Cardiac fibroblast (primary cell): ENCODE measurements at regions not wholly inside any gene's neighbourhood (a gene's known extent, or its start where the extent isn't known, plus 50 kb on each side); places are given as distances from the start of the nearest gene placed in this dataset.
A peak's percentile ranks its signal among the peaks of the same experiment; 100 is the strongest.

Experiments used
- DNase-seq, 2 donors: peaks; one replicate each; pipeline versions ENCODE4 v3.0.0 to v3.0.0-alpha.2; 2010; ENCODE audit warnings: low read depth in 2 of 2
- H3K4me3 ChIP-seq, 2 donors: replicated peaks in 1 of 2; 1 replicate in 1 of 2; 2 replicates in 1 of 2; pipeline ENCODE4 v1.5.1; 2011; ENCODE audit warnings: low read depth in 2 of 2, low read length in 2 of 2, mild to moderate bottlenecking in 2 of 2, moderate library complexity in 1 of 2
- TF ChIP-seq, protein P1 (sequence below): IDR thresholded peaks from one replicate; pipeline ENCODE4 v1.5.1; 2011; ENCODE audit warnings: low read depth, mild to moderate bottlenecking, low read length, inconsistent platforms

DNA sequence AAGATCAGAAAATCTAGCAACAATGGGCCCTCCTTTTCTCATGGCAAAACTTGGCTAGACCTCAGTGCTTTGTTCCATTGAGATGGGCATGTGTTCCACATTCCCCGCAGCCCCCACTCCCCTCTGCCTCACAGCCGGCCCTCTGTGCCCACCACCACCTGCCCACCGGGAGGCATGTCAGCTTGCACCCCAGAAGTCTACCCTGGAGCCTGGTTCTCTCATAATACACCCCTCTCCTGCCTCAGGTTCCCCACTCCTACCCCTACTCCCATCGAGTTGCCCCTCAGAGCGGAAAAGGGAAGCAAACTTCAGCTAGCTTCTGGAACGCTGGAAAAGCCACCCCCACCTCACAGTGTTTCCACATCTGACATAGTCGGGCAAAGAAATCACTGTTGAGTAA is 219.0 kb downstream of the ANAPC1 start:
- TF ChIP-seq, protein P1, sequence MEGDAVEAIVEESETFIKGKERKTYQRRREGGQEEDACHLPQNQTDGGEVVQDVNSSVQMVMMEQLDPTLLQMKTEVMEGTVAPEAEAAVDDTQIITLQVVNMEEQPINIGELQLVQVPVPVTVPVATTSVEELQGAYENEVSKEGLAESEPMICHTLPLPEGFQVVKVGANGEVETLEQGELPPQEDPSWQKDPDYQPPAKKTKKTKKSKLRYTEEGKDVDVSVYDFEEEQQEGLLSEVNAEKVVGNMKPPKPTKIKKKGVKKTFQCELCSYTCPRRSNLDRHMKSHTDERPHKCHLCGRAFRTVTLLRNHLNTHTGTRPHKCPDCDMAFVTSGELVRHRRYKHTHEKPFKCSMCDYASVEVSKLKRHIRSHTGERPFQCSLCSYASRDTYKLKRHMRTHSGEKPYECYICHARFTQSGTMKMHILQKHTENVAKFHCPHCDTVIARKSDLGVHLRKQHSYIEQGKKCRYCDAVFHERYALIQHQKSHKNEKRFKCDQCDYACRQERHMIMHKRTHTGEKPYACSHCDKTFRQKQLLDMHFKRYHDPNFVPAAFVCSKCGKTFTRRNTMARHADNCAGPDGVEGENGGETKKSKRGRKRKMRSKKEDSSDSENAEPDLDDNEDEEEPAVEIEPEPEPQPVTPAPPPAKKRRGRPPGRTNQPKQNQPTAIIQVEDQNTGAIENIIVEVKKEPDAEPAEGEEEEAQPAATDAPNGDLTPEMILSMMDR: no peak
- no peak overlapping the region for H3K4me3 ChIP-seq
- no peak for DNase-seq

DNA sequence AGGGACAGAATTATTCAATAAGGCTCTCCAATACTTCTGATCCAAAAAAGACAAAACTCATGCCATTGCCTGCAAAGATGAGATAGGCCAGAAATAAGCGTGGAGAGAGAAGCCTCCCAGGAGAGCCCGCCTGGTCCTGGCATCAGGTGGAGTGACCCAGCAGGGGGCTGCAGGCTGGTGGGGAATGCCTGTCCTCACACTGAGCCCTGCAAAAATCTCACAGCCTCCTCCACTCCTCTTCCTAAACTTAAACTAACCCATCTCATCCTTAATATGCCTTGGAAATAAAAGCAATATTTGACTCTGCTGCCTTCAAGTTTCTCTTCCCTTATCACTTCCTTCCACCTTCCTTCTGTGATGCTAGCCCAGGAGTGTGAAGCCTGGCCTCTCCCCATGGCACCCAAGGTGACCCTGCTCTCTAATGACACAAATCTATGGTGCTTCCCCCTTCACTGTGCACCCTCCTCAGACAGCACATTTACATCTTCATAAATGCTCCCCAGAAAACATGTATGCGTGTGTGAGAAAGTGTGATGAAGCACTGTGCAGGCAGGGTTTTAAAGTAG is 218.4 kb downstream of the ANAPC1 start:
- DNase-seq: no peak
- H3K4me3 ChIP-seq: no peak overlapping the region
- TF ChIP-seq, protein P1: no peak

DNA sequence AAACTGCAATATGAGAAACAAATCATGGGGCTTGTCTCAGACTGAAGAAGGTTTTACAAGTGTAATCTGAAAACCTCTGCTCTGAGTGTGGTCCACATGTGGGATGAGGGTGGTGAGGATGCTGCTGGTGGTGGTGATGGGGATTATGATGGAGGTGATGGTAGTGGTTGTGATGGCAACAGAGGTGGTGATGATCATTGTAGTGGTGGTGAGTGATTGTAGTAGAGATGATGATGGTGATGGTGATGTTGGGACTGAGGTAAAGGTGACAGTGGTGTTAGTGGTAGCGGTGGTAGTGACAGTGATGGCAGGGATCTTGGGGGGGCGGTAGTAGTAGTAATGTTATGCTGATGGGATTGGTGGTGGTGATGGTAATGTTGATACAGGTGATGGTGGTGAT is 217.8 kb downstream of the ANAPC1 start:
- no peak overlapping the region for H3K4me3 ChIP-seq

DNA sequence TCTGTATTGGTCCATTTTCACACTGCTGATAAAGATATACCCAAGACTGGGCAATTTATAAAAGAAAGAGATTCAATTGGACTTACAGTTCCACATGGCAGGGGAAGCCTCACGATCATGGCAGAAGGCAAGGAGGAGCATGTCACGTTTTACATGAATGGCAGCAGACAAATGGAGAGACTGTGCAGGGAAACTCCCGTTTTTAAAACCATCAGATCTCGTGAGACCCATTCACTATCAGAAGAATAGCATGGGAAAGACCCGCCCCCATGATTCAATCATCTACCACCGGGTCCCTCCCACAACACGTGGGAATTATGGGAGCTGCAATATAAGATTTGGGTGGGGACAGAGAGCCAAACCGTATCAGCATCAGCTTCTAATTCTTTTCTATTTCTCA is 217.0 kb downstream of the ANAPC1 start:
- TF ChIP-seq, protein P1: no peak
- no peak overlapping the region for H3K4me3 ChIP-seq
- DNase-seq: no peak

More for the DNA sequence above, 217.8 kb downstream of the ANAPC1 start:
- DNase-seq: no peak
- TF ChIP-seq, protein P1: no peak

DNA sequence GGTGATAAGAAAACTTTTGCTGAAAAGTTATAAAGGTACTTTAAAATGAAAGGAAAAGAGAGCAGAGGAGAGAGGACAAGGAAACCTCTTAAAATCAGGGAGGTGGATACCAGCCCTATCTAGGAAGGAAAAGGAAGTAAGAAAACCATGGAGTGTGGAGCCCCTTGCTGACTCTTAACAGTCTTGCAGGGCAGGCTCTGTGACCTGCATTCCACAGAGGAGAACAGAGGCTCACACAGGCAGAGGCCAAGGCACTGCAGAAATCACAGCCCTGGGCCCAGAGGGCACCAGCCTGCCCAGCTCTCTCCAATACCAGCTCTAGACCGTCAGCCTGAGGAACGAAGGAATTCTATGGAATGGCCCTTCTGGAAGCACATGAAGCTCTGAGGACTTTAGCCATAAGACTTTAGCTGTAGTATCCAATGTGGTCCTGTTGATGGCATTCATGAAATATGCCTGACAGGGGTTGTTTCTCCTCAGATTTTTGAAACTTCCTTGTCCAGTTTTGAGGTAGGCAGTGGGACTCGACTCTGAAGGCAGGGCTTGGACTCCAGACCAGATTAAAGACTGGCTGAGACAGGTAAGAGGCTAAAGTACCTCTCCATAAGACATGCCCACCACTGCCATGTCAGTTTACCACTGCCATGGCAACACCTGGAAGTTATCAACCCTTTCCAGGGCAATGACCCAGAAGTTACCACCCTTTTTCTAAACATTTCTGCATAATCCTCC is 216.3 kb downstream of the ANAPC1 start:
- TF ChIP-seq, protein P1: peak; percentile 61
- DNase-seq: peak; percentile 87 to 92

DNA sequence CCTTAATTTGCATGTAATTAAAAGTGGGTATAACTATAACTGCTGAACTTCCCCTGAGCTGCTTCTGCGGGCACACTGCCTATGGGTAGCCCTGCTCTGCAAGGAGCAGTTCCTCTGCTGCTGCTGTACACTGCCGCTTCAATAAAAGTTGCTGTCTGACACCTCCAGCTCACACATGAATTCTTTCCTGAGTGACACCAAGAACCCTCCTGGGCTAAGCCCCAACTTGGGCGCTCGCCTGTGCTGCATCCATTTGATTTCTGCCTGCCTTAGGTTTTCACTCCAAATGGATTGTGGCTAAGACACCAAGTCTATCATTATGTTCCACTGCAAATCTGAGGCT is 215.7 kb downstream of the ANAPC1 start:
- TF ChIP-seq, protein P1: no peak

More for the DNA sequence above, 216.3 kb downstream of the ANAPC1 start:
- H3K4me3 ChIP-seq: no peak overlapping the region

More for the DNA sequence above, 215.7 kb downstream of the ANAPC1 start:
- no peak overlapping the region for H3K4me3 ChIP-seq
- no peak for DNase-seq
